ENCODE measurements at regions not wholly inside any gene's neighbourhood (a gene's known extent, or its start where the extent isn't known, plus 50 kb on each side); places are given as distances from the start of the nearest gene placed in this dataset.

GRCh38 chr3:176310641-176311040, 886.6 kb downstream of the TBL1XR1 start:
- no peaks in the 10 kb centered on the region for H3K36me3 ChIP-seq
- H3K27me3 ChIP-seq, result no peaks in the 10 kb centered on the region
- intact Hi-C loops (cut with DNase I), result no loop called here
- DNase-seq, result no peak
- H3K4me3 ChIP-seq (replicated peaks in 1 of 3), result no peak overlapping the region
- no peaks in the 10 kb centered on the region for H3K4me1 ChIP-seq
- H3K27ac ChIP-seq, result no peak overlapping the region
- no peak for TF ChIP-seq POLR2A (IDR thresholded peaks at IDR 0.05)
- no peak for TF ChIP-seq CTCF (IDR thresholded peaks at IDR 0.05)
- H3K9me3 ChIP-seq, result no peaks in the 10 kb centered on the region
- WGBS, 2 donors, result 89 to 92% methylated on average over 4 of the region's 4 CpGs

GRCh38 chr3:176302271-176302670, 895.0 kb downstream of the TBL1XR1 start:
- Histone ChIP-seq H3K4me1 (no peaks in the 10 kb centered on the region), H3K27ac (no peak overlapping the region), H3K4me3 (replicated peaks in 1 of 3) (no peak overlapping the region), H3K9me3 (no peaks in the 10 kb centered on the region), H3K36me3 (no peaks in the 10 kb centered on the region), H3K27me3 (no peaks in the 10 kb centered on the region)
- intact Hi-C loops (cut with DNase I), result no loop called here
- DNase-seq, result no peak
- no peak for TF ChIP-seq POLR2A (IDR thresholded peaks at IDR 0.05)
- no peak for TF ChIP-seq CTCF (IDR thresholded peaks at IDR 0.05)
- 94 to 95% methylated on average over 2 of the region's 2 CpGs for WGBS, 2 donors

- Histone ChIP-seq H3K27ac (no peak overlapping the region), H3K36me3 (no peaks in the 10 kb centered on the region), H3K9me3 (no peaks in the 10 kb centered on the region), H3K4me3 (replicated peaks in 1 of 3) (no peak overlapping the region), H3K27me3 (no peaks in the 10 kb centered on the region), H3K4me1 (no peaks in the 10 kb centered on the region)
- TF ChIP-seq POLR2A (IDR thresholded peaks at IDR 0.05) (no peak), CTCF (IDR thresholded peaks at IDR 0.05) (no peak)
- intact Hi-C loops (cut with DNase I), result no loop called here
- DNase-seq, result no peak
- WGBS, 2 donors, result 88 to 96% methylated on average over 1 of the region's 1 CpG
Measured at GRCh38 chr3:176296066-176296597, 901.1 kb downstream of the TBL1XR1 start.

GRCh38 chr3:176293276-176293675, 904.0 kb downstream of the TBL1XR1 start:
- Histone ChIP-seq H3K4me3 (replicated peaks in 1 of 3) (no peak overlapping the region), H3K27ac (no peak overlapping the region), H3K9me3 (no peaks in the 10 kb centered on the region), H3K36me3 (no peaks in the 10 kb centered on the region), H3K4me1 (no peaks in the 10 kb centered on the region), H3K27me3 (no peaks in the 10 kb centered on the region)
- no peak for DNase-seq
- intact Hi-C loops (cut with DNase I), result no loop called here
- TF ChIP-seq POLR2A (IDR thresholded peaks at IDR 0.05) (no peak), CTCF (IDR thresholded peaks at IDR 0.05) (no peak)
- WGBS, 2 donors, result 68% methylated on average over 2 of the region's 2 CpGs

GRCh38 chr3:176286476-176287085, 910.7 kb downstream of the TBL1XR1 start:
- no peak for TF ChIP-seq POLR2A (IDR thresholded peaks at IDR 0.05)
- Histone ChIP-seq H3K27me3 (no peaks in the 10 kb centered on the region), H3K9me3 (no peaks in the 10 kb centered on the region), H3K4me3 (replicated peaks in 1 of 3) (no peak overlapping the region), H3K36me3 (no peaks in the 10 kb centered on the region), H3K4me1 (no peaks in the 10 kb centered on the region), H3K27ac (no peak overlapping the region)
- intact Hi-C loops (cut with DNase I), result no loop called here
- WGBS, 2 donors, result 64 to 71% methylated on average over 3 of the region's 3 CpGs
- no peak for DNase-seq

Data from thyroid gland (tissue), 4 donors.